ENCODE measurements at regions not wholly inside any gene's neighbourhood (a gene's known extent, or its start where the extent isn't known, plus 50 kb on each side); places are given as distances from the start of the nearest gene placed in this dataset.
"Not testable (repeated sequence)": the region's sequence is repeated elsewhere in the genome, so short reads cannot be mapped to it uniquely, and the experiment has no call there.

GRCh38 chrY:9143366-9143765 lies 193.9 kb upstream of the TSPY4 start:
- not testable (repeated sequence) for TF ChIP-seq CTCF, POLR2A (IDR thresholded peaks at IDR 0.05)
